Smooth muscle cell of the brain vasculature (primary cell): ENCODE measurements at regions not wholly inside any gene's neighbourhood (a gene's known extent, or its start where the extent isn't known, plus 50 kb on each side); places are given as distances from the start of the nearest gene placed in this dataset.
"Not testable (repeated sequence)": the region's sequence is repeated elsewhere in the genome, so short reads cannot be mapped to it uniquely, and the experiment has no call there.

Experiments used
- DNase-seq: peaks from one replicate; pipeline ENCODE4 v3.0.0-alpha.2; 2012; ENCODE audit warnings: low read depth, low spot score

- no peak for DNase-seq
These were observed 52.5 kb upstream of the RESF1 start for GRCh38 chr12:31906557-31907301.

GRCh38 chr12:31903025-31903424 lies 56.2 kb upstream of the RESF1 start:
- no peak for DNase-seq

GRCh38 chr12:31900271-31900670 lies 58.9 kb upstream of the RESF1 start:
- DNase-seq: no peak

- no peak for DNase-seq
These were observed 60.1 kb upstream of the RESF1 start for GRCh38 chr12:31899109-31899508.

GRCh38 chr12:31897781-31898503 lies 61.3 kb upstream of the RESF1 start:
- no peak for DNase-seq

- not testable (repeated sequence) for DNase-seq
These were observed 62.1 kb upstream of the RESF1 start for GRCh38 chr12:31897092-31897491.

GRCh38 chr12:31896514-31897039 lies 62.6 kb upstream of the RESF1 start:
- DNase-seq: no peak

- DNase-seq: no peak
These were observed 63.6 kb upstream of the RESF1 start for GRCh38 chr12:31895449-31896150.

GRCh38 chr12:31890295-31891285 lies 68.6 kb upstream of the RESF1 start:
- DNase-seq: no peak

GRCh38 chr12:31887109-31887811 lies 72.0 kb upstream of the RESF1 start:
- no peak for DNase-seq

GRCh38 chr12:31882682-31883081 lies 76.5 kb upstream of the RESF1 start:
- DNase-seq: not testable (repeated sequence)

GRCh38 chr12:31880340-31880739 lies 78.9 kb upstream of the RESF1 start:
- DNase-seq: no peak

GRCh38 chr12:31877884-31878283 lies 81.3 kb upstream of the RESF1 start:
- no peak for DNase-seq

GRCh38 chr12:31876568-31877424 lies 82.4 kb upstream of the RESF1 start:
- no peak for DNase-seq

- DNase-seq: no peak
These were observed 83.6 kb upstream of the RESF1 start for GRCh38 chr12:31875609-31875964.

GRCh38 chr12:31874961-31875608 lies 84.1 kb upstream of the RESF1 start:
- DNase-seq: peak; percentile 21

GRCh38 chr12:31872831-31873604 lies 86.2 kb upstream of the RESF1 start:
- DNase-seq: no peak

GRCh38 chr12:31869972-31870371 lies 89.2 kb upstream of the RESF1 start:
- DNase-seq: no peak
